Parathyroid adenoma (tissue), 2 donors: ENCODE measurements at regions not wholly inside any gene's neighbourhood (a gene's known extent, or its start where the extent isn't known, plus 50 kb on each side); places are given as distances from the start of the nearest gene placed in this dataset.

Source experiments
- H2AFZ ChIP-seq: fragments of 300-600 bp; sonication (generic); one replicate; pipeline ENCODE4 v1.7.0; 2017; ENCODE audit warnings: antibody characterized with exemption, mild to moderate bottlenecking
- H3K27ac ChIP-seq: fragments of 300-600 bp; sonication (generic); one replicate; pipeline ENCODE4 v1.7.0; 2017
- H3K27me3 ChIP-seq: fragments of 300-600 bp; sonication (generic); one replicate; pipeline ENCODE4 v1.7.0; 2017; ENCODE audit warnings: low read length; ENCODE audit not compliant: control insufficient read depth, insufficient read depth
- H3K36me3 ChIP-seq: fragments of 300-600 bp; sonication (generic); one replicate; pipeline ENCODE4 v1.7.0; 2017; ENCODE audit warnings: low read length; ENCODE audit not compliant: control insufficient read depth, insufficient read depth
- H3K4me1 ChIP-seq: fragments of 300-600 bp; sonication (generic); one replicate; pipeline ENCODE4 v1.7.0; 2017; ENCODE audit warnings: control low read depth
- H3K4me2 ChIP-seq: fragments of 300-600 bp; sonication (generic); one replicate; pipeline ENCODE4 v1.7.0; 2017; ENCODE audit warnings: low read length
- H3K4me3 ChIP-seq: fragments of 300-600 bp; sonication (generic); one replicate; pipeline ENCODE4 v1.7.0; 2017; ENCODE audit warnings: low read depth, low read length
- H3K79me2 ChIP-seq: fragments of 300-600 bp; sonication (generic); one replicate; pipeline ENCODE4 v1.7.0; 2017; ENCODE audit warnings: control low read depth
- H3K9ac ChIP-seq: fragments of 300-600 bp; sonication (generic); one replicate; pipeline ENCODE4 v1.7.0; 2017; ENCODE audit warnings: mild to moderate bottlenecking
- H3K9me3 ChIP-seq: fragments of 300-600 bp; sonication (generic); one replicate; pipeline ENCODE4 v1.7.0; 2017; ENCODE audit warnings: low read length; ENCODE audit not compliant: control insufficient read depth
- TF ChIP-seq, protein P1 (sequence below): fragments of 300-600 bp; sonication (generic); IDR thresholded peaks from one replicate; pipeline ENCODE4 v1.7.0; 2017; ENCODE audit warnings: antibody characterized with exemption, mild to moderate bottlenecking
- donor health status: primary hyperparathyroidism.

DNA sequence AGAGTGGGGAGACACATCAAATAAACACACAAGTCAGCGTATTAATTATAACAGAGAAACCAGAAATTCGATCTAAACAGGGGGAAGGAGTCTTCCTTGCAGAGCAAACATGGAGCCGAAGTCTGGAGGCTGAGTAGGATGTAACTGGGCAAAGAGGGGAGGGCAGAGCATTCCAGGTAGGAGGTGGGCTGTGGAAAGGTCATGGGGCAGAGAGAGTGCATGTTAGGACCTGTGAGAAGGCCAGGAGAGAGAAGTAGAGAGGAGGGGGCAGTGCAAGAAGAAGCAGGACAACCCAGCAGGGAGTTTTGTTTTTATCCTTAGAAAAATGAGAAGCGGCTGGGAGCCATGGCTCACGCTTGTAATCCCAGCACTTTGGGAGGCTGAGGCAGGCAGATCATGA, 130.8 kb upstream of the GPR26 start:
- Histone ChIP-seq H3K79me2 (no peaks in the 10 kb centered on the region), H3K9me3 (no peaks in the 10 kb centered on the region), H3K4me1 (no peaks in the 10 kb centered on the region), H3K27me3 (no peaks in the 10 kb centered on the region), H2AFZ (no peak overlapping the region), H3K27ac (no peak overlapping the region), H3K9ac (no peak overlapping the region), H3K4me3 (no peak overlapping the region), H3K4me2 (no peak overlapping the region), H3K36me3 (no peaks in the 10 kb centered on the region)
- TF ChIP-seq, protein P1, sequence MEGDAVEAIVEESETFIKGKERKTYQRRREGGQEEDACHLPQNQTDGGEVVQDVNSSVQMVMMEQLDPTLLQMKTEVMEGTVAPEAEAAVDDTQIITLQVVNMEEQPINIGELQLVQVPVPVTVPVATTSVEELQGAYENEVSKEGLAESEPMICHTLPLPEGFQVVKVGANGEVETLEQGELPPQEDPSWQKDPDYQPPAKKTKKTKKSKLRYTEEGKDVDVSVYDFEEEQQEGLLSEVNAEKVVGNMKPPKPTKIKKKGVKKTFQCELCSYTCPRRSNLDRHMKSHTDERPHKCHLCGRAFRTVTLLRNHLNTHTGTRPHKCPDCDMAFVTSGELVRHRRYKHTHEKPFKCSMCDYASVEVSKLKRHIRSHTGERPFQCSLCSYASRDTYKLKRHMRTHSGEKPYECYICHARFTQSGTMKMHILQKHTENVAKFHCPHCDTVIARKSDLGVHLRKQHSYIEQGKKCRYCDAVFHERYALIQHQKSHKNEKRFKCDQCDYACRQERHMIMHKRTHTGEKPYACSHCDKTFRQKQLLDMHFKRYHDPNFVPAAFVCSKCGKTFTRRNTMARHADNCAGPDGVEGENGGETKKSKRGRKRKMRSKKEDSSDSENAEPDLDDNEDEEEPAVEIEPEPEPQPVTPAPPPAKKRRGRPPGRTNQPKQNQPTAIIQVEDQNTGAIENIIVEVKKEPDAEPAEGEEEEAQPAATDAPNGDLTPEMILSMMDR = no peak

DNA sequence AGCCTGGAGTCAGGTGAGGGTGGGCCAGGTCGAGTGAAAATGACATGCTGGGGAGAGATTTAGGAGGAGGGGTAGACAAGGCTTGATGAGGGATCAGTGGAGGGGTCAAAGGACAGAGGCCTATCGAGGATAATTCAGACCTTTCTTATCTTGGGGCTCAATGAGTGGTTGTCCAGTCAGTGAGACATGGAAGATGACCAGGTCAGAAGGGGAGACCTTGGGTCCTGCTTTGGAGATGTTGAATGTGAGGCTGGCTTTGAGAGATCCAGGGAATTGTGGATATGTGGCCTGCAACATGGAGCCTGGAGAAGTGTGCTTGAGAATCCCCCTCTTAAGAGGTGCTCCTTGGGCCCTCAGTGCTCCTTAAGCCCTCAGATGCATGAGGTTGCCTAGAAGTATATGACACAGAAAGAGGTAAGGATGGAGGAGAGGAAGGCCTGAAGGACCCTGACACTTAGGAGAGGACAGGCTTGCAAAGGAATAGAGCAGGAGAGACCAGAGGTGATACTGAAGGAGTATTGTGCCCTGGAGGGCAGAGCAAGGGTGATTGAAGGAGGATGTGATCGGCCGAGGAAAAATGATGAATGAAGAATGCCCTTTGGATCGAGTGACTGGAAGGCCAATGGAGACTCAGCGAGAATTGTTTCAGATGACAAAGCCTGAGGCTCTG, 129.8 kb upstream of the GPR26 start:
- Histone ChIP-seq H3K9me3 (no peaks in the 10 kb centered on the region), H3K9ac (no peak overlapping the region), H3K4me3 (no peak overlapping the region), H3K27ac (no peak overlapping the region), H3K27me3 (no peaks in the 10 kb centered on the region), H2AFZ (no peak overlapping the region), H3K4me1 (no peaks in the 10 kb centered on the region), H3K79me2 (no peaks in the 10 kb centered on the region), H3K4me2 (no peak overlapping the region), H3K36me3 (no peaks in the 10 kb centered on the region)
- TF ChIP-seq, protein P1 = no peak

GRCh38 chr10:123537188-123537961, 128.8 kb upstream of the GPR26 start:
- H3K4me1 ChIP-seq = no peaks in the 10 kb centered on the region
- H3K9me3 ChIP-seq = no peaks in the 10 kb centered on the region
- H3K4me2 ChIP-seq = no peak overlapping the region
- H3K4me3 ChIP-seq = no peak overlapping the region
- no peaks in the 10 kb centered on the region for H3K79me2 ChIP-seq
- H3K36me3 ChIP-seq = no peaks in the 10 kb centered on the region
- TF ChIP-seq, protein P1 = no peak
- H3K9ac ChIP-seq = no peak overlapping the region
- no peaks in the 10 kb centered on the region for H3K27me3 ChIP-seq
- H2AFZ ChIP-seq = no peak overlapping the region
- no peak overlapping the region for H3K27ac ChIP-seq

GRCh38 chr10:123538401-123539320, 127.5 kb upstream of the GPR26 start:
- Histone ChIP-seq H3K36me3 (no peaks in the 10 kb centered on the region), H3K9ac (no peak overlapping the region), H3K4me1 (no peaks in the 10 kb centered on the region), H3K9me3 (no peaks in the 10 kb centered on the region), H3K4me3 (no peak overlapping the region), H3K27me3 (no peaks in the 10 kb centered on the region), H3K79me2 (no peaks in the 10 kb centered on the region), H3K4me2 (no peak overlapping the region), H3K27ac (no peak overlapping the region), H2AFZ (no peak overlapping the region)
- TF ChIP-seq, protein P1 = no peak
